ENCODE measurements at regions not wholly inside any gene's neighbourhood (a gene's known extent, or its start where the extent isn't known, plus 50 kb on each side); places are given as distances from the start of the nearest gene placed in this dataset.

DNA sequence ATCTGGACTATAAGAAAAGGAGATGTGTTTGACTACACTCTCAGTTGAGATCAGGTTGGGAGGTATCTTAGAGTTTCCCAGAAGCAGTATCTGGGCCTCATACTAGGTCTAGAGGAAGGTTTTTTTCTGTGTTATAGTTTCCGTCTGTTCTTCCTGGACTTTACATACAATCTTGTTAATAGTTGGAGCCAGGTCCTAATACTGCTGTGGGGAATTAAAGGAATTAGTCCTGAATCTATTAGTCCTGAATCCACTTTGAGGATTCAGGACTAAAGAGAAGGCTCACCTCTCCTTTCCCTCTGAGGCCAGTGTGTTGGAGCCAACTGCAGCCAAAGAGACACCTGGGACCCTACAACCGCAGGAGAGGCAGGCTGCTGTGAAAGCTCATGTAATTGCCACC, 445.7 kb upstream of the CLINT1 start:
- no peaks in the 10 kb centered on the region for H3K36me3 ChIP-seq (ENCODE audit: control insufficient read depth in 2 of 2, insufficient read depth in 2 of 2, low read length in 1 of 2)
- BruUV-seq (replicated peaks), result no TSS peak
- H4K20me1 ChIP-seq (ENCODE audit: control insufficient read depth, insufficient read depth), result no peaks in the 10 kb centered on the region
- peaks cover 0 to 3% of the 10 kb centered on the region in 2 experiments; a peak in 2 of 4 replicates for H3K27me3 ChIP-seq (replicated peaks in 1 of 2; ENCODE audit: control insufficient read depth in 2 of 2, insufficient read depth in 2 of 2, low read length in 1 of 2)
- intact Hi-C loops (cut with micrococcal nuclease; ENCODE audit: unreplicated experiment), result no loop called here
- ChIA-PET SMC1A (ENCODE audit: uncharacterized antibody, unreplicated experiment) (no interaction called here), RAD21 (ENCODE audit: unreplicated experiment) (no interaction called here), POLR2A (no interaction called here), CTCF (no interaction called here)
- in situ Hi-C loops (cut with MboI), result no loop called here
- H2AFZ ChIP-seq (ENCODE audit: control insufficient read depth, low read depth, low read length), result no peak overlapping the region
- no peak overlapping the region for H3K9ac ChIP-seq (ENCODE audit: control insufficient read depth, insufficient read depth, low read length)
- no peaks in the 10 kb centered on the region for H3K79me2 ChIP-seq (ENCODE audit: control insufficient read depth, insufficient read depth, low read length)
- H3K4me2 ChIP-seq (ENCODE audit: control insufficient read depth, insufficient read depth), result no peak overlapping the region
- no peak overlapping the region for H3K27ac ChIP-seq (ENCODE audit: control insufficient read depth, insufficient read depth)
- no peaks in the 10 kb centered on the region for H3K9me3 ChIP-seq (replicated peaks; ENCODE audit: control insufficient read depth, insufficient read depth, low read length)
- no peak for DNase-seq (ENCODE audit: low read depth, low spot score)
- ATAC-seq, result no peak
- TF ChIP-seq, protein P1, sequence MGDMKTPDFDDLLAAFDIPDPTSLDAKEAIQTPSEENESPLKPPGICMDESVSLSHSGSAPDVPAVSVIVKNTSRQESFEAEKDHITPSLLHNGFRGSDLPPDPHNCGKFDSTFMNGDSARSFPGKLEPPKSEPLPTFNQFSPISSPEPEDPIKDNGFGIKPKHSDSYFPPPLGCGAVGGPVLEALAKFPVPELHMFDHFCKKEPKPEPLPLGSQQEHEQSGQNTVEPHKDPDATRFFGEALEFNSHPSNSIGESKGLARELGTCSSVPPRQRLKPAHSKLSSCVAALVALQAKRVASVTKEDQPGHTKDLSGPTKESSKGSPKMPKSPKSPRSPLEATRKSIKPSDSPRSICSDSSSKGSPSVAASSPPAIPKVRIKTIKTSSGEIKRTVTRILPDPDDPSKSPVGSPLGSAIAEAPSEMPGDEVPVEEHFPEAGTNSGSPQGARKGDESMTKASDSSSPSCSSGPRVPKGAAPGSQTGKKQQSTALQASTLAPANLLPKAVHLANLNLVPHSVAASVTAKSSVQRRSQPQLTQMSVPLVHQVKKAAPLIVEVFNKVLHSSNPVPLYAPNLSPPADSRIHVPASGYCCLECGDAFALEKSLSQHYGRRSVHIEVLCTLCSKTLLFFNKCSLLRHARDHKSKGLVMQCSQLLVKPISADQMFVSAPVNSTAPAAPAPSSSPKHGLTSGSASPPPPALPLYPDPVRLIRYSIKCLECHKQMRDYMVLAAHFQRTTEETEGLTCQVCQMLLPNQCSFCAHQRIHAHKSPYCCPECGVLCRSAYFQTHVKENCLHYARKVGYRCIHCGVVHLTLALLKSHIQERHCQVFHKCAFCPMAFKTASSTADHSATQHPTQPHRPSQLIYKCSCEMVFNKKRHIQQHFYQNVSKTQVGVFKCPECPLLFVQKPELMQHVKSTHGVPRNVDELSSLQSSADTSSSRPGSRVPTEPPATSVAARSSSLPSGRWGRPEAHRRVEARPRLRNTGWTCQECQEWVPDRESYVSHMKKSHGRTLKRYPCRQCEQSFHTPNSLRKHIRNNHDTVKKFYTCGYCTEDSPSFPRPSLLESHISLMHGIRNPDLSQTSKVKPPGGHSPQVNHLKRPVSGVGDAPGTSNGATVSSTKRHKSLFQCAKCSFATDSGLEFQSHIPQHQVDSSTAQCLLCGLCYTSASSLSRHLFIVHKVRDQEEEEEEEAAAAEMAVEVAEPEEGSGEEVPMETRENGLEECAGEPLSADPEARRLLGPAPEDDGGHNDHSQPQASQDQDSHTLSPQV (IDR thresholded peaks at IDR 0.05), result no peak
- TF ChIP-seq, protein P2, sequence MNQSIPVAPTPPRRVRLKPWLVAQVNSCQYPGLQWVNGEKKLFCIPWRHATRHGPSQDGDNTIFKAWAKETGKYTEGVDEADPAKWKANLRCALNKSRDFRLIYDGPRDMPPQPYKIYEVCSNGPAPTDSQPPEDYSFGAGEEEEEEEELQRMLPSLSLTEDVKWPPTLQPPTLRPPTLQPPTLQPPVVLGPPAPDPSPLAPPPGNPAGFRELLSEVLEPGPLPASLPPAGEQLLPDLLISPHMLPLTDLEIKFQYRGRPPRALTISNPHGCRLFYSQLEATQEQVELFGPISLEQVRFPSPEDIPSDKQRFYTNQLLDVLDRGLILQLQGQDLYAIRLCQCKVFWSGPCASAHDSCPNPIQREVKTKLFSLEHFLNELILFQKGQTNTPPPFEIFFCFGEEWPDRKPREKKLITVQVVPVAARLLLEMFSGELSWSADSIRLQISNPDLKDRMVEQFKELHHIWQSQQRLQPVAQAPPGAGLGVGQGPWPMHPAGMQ (IDR thresholded peaks at IDR 0.05; ENCODE audit: borderline replicate concordance), result no peak
- no peak for TF ChIP-seq LARP7 (IDR thresholded peaks at IDR 0.05)
- H3K4me1 ChIP-seq (ENCODE audit: control insufficient read depth, insufficient read depth, low read length), result no peaks in the 10 kb centered on the region
- no peak overlapping the region for H3K4me3 ChIP-seq
- FAIRE-seq, result no peak
- WGBS (ENCODE audit: insufficient coverage, insufficient replicate concordance, low lambda C conversion rate, missing lambda C conversion rate), result 63% methylated on average over 2 of the region's 2 CpGs
